Activated CD4-positive, alpha-beta T cell treated with anti-CD3 and anti-CD28 coated beads, Interleukin-10, Interleukin-2, amounts not matched to agents 100 ng/mL and 50 ng/mL, durations not matched to agents 16 hours and 8 hours (primary cell): ENCODE measurements at regions not wholly inside any gene's neighbourhood (a gene's known extent, or its start where the extent isn't known, plus 50 kb on each side); places are given as distances from the start of the nearest gene placed in this dataset.
"Not testable (repeated sequence)": the region's sequence is repeated elsewhere in the genome, so short reads cannot be mapped to it uniquely, and the experiment has no call there.

ENCODE experiments used
- DNase-seq: peaks from one replicate; pipeline ENCODE4 v3.0.0-alpha.2; 2020

GRCh38 chr20:12211361-12211760, 293.7 kb downstream of the BTBD3 start:
- no peak for DNase-seq

DNA sequence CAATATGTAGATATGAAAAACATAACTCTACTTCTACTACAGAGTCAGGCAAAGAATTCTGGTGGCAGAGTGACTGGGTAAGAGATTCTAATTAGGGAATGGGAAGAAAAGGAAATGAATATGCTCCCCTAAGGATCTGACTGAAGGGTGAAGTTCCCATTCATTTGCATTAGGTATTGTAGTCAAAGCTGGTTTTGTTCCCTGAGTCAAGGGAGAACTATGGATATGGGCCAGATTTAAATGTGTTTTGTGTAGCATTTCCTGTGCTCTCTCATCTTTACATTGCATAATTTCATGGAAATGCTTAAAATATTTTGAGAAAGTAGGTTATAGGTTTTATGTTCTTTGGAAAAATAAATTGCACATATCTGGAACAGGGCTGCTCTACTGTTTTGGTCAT, 299.7 kb downstream of the BTBD3 start:
- no peak for DNase-seq

- DNase-seq = no peak
Measured at GRCh38 chr20:12219798-12220197, 302.1 kb downstream of the BTBD3 start.

DNA sequence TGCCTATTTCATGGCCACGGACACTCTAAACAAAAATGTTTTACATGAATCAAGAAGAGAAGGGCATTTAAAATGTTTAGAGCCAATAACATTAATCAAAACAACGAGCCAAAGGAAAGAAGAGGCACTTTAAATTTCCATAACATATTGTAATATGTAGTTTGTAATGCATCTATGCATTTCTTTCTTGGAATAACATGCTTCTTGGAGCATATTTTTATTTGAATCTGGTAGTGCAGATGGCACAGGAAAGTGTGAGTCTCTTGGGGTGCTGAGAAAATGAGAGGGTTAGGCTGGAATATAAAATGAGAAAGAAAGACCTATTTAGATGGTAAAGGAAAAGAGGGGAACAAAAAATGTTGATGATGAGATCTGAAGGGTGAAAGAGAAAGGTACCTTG, 305.4 kb downstream of the BTBD3 start:
- DNase-seq = no peak

GRCh38 chr20:12225898-12226297, 308.2 kb downstream of the BTBD3 start:
- DNase-seq = no peak

GRCh38 chr20:12229891-12230290, 312.2 kb downstream of the BTBD3 start:
- no peak for DNase-seq

DNA sequence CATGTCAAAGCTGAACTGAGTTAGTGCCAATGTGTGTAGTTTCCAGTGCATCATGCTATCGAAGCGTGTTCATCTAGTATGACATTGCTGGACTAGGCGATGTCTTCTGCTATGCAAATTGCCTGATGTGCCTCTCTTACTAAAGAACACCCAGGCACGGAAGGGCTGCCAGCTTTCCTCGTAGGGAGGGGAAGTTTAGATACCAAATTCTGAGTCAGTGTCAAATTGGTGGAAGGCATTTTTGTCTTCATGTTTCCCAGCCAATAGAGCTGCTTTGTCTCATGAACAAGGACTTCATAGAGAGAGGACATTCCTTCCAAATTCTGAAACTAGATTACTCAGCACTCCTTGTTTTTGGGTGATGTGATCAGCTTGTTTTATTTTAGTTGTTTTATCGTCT, 320.1 kb downstream of the BTBD3 start:
- no peak for DNase-seq

DNA sequence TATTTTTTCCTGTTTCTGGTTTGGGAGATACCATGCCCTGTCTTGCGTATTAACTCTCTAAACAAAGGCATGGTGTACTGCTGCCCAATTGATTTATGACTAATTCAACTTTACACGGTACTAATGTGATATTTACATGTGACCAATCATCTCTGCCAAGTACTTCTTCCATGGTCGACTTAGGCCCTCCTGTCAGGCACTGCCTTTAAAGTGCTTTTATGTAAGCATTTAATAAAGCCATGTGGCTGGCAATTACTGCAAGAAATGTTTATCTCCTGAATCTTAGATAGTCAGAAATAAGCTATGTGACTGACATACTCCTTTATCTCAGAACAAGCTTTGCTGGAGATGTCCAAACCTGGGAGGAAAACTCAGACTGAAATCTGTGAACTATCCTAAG, 323.4 kb downstream of the BTBD3 start:
- no peak for DNase-seq

GRCh38 chr20:12243327-12243726, 325.6 kb downstream of the BTBD3 start:
- no peak for DNase-seq

DNA sequence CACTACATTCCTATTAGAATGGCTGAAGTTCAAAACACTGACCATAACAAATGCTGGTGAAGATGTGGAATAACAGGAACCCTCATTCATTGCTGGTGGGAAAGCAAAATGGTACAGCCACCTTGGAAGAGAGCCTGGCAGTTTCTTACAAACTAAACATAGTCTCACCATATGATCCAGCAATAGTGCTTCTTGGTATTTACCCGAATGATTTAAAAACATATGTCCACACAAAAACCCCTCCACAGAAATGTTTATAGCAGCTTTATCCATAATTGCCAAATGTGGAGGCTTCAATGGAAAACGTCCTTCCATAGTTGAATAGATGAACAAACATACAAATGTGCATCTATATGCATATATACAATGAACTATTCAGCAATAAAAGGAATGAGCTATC, 330.8 kb downstream of the BTBD3 start:
- DNase-seq = no peak

DNA sequence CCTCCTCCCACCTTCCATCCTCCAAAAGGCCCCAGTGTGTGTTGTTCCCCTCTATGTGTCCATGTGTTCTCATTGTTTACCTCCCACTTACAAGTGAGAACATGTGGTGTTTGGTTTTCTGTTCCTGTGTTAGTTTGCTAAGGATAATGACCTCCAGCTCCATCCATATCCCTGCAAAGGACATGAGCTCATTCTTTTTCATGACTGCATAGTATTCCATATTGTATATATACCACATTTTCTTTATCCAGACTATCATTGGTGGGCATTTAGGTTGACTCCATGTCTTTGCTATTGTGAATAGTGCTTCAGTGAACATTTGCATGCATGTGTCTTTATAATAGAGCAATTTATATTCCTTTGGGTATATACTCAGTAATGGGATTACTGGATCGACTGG, 333.0 kb downstream of the BTBD3 start:
- DNase-seq = not testable (repeated sequence)

GRCh38 chr20:12252793-12253192, 335.1 kb downstream of the BTBD3 start:
- no peak for DNase-seq

GRCh38 chr20:12255461-12255970, 337.8 kb downstream of the BTBD3 start:
- no peak for DNase-seq

- no peak for DNase-seq
Measured at GRCh38 chr20:12256806-12257205, 339.1 kb downstream of the BTBD3 start.

- DNase-seq = no peak
Measured at GRCh38 chr20:12262747-12263146, 345.1 kb downstream of the BTBD3 start.

DNA sequence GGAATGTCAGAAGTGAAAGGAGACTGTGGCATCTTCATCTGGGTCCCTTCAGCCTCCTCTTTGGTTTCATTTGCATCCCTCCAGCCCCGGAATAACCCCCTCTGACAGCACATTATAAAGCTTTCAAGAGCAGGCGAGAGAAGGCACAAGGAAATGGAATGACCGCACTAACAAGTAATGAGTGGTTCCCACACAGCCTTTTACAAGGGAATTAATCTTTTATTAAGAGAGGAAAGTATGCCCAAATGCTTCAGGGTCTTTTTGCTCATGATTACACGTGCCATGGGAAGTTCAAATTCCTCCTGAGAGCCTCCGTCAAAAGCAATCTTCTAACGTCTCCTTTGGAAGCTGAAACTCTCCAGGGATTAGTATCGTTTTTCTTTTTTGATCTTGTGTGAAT, 347.0 kb downstream of the BTBD3 start:
- no peak for DNase-seq

DNA sequence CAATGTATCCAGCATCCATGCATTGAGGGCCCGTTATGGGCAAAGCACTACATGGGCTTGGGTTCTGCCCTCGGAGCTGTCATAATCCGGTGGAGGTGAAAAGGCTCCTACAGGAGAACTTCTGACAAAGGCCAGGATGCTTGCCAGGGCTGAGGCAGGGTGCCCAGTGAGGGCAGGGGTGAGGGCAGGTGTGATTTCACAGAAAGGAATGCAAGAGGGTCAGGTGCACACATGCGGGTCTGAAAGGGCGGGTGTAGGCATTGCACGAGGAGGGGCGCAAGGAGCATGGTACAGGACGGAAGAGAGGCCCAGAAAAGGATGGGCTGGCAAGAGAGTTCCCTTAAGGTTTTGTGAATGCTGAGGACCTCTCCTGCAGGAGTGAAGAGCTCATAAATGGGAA, 348.0 kb downstream of the BTBD3 start:
- no peak for DNase-seq

GRCh38 chr20:12269579-12269978, 351.9 kb downstream of the BTBD3 start:
- DNase-seq = no peak

GRCh38 chr20:12270863-12271262, 353.2 kb downstream of the BTBD3 start:
- no peak for DNase-seq

GRCh38 chr20:12276011-12276673, 358.4 kb downstream of the BTBD3 start:
- DNase-seq = no peak

- DNase-seq = no peak
Measured at GRCh38 chr20:12287575-12287974, 369.9 kb downstream of the BTBD3 start.

- no peak for DNase-seq
Measured at GRCh38 chr20:12289465-12289864, 371.8 kb downstream of the BTBD3 start.

GRCh38 chr20:12291386-12291785, 373.7 kb downstream of the BTBD3 start:
- no peak for DNase-seq

GRCh38 chr20:12293900-12294299, 376.2 kb downstream of the BTBD3 start:
- DNase-seq = no peak

DNA sequence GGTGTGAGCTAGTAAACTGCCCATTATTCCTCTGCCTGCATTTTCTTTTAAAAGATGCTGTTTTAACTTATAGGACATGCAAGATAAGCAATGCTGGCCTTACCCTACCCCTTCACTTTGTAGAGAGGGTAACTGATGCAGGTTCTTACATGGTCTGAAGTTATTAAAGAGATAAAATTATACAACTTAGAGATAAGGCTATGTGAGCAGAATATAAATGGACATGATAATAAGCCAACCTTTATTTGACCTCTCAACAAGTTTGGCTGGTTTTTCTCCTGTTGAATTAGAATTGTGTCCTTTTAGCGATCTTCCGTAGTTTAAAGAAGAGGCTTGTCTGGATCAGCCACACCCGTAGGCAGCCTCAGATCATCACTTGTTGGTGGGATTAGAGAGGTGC, 377.0 kb downstream of the BTBD3 start:
- no peak for DNase-seq
